IMR-90 (cell line): ENCODE measurements at regions not wholly inside any gene's neighbourhood (a gene's known extent, or its start where the extent isn't known, plus 50 kb on each side); places are given as distances from the start of the nearest gene placed in this dataset.

Source experiments
- ATAC-seq: fragments of 200-7000 bp; cut with Tn5 transposase; 2 replicates; pipeline ENCODE4 v1.9.1; 2020; ENCODE audit warnings: low read depth, mild to moderate bottlenecking, moderate library complexity
- BruUV-seq: library from RNA; stranded (reverse); fragments of 400-500 nt; replicated peaks from 2 replicates; lab custom pipeline; 2021; lab: Mats Ljungman, UMichigan
- CTCF ChIA-PET: fragments of 300-600 bp; formaldehyde crosslinking; extraction: SDS; loops from one replicate; lab custom pipeline; 2021; ENCODE audit warnings: antibody characterized with exemption; lab: Yijun Ruan, JAX
- POLR2A ChIA-PET: fragments of 300-600 bp; sonication (Branson Sonifier 250); formaldehyde crosslinking; loops from one replicate; lab custom pipeline; 2022; ENCODE audit warnings: antibody characterized with exemption; ENCODE audit not compliant: unreplicated experiment; lab: Charles Lee
- DNase-seq: peaks from one replicate; pipeline ENCODE4 v3.0.0; 2013
- H2AFZ ChIP-seq: replicated peaks from 2 replicates; pipeline ENCODE3; 2013; ENCODE audit warnings: low read length, mild to moderate bottlenecking; ENCODE audit not compliant: poor library complexity
- H2AK5ac ChIP-seq: 2 replicates; pipeline ENCODE4 v1.6.1; 2013; ENCODE audit warnings: low read depth, low read length, inconsistent platforms
- H2AK9ac ChIP-seq: replicated peaks from 2 replicates; pipeline ENCODE3; 2013; ENCODE audit warnings: mild to moderate bottlenecking, low read depth, low read length, moderate library complexity; ENCODE audit not compliant: poor library complexity
- H2BK120ac ChIP-seq: 2 replicates; pipeline ENCODE4 v1.6.1; 2013; ENCODE audit warnings: low read depth, low read length, inconsistent platforms
- H2BK15ac ChIP-seq: 3 replicates; pipeline ENCODE4 v1.6.1; 2013; ENCODE audit warnings: low read depth, low read length, inconsistent platforms
- H2BK20ac ChIP-seq: 2 replicates; pipeline ENCODE4 v1.6.1; 2013; ENCODE audit warnings: low read depth, mild to moderate bottlenecking, inconsistent platforms, low read length, moderate library complexity
- H2BK5ac ChIP-seq: 2 replicates; pipeline ENCODE4 v1.6.1; 2013; ENCODE audit warnings: mild to moderate bottlenecking, low read depth, low read length, inconsistent platforms; ENCODE audit not compliant: poor library complexity, severe bottlenecking
- H3K14ac ChIP-seq: replicated peaks from 2 replicates; pipeline ENCODE4 v1.6.1; 2013; ENCODE audit warnings: low read depth, low read length, inconsistent platforms
- H3K18ac ChIP-seq: 2 replicates; pipeline ENCODE4 v1.6.1; 2013; ENCODE audit warnings: low read depth, low read length, control low read depth
- H3K23ac ChIP-seq: 2 replicates; pipeline ENCODE4 v1.6.1; 2013; ENCODE audit warnings: low read depth, low read length, inconsistent platforms
- H3K27ac ChIP-seq: 2 replicates; pipeline ENCODE4 v1.5.1; 2013; ENCODE audit warnings: mild to moderate bottlenecking, control low read depth, low read length; ENCODE audit not compliant: insufficient read depth
- H3K27me3 ChIP-seq: 2 replicates; pipeline ENCODE4 v1.6.1; 2013; ENCODE audit warnings: low read length; ENCODE audit not compliant: control insufficient read depth, insufficient read depth
- H3K36me3 ChIP-seq: 2 replicates; pipeline ENCODE4 v1.6.1; 2013; ENCODE audit warnings: low read length, mixed read lengths; ENCODE audit not compliant: control insufficient read depth, insufficient read depth
- H3K4ac ChIP-seq: 2 replicates; pipeline ENCODE4 v1.6.1; 2013; ENCODE audit warnings: low read depth, low read length, inconsistent platforms
- H3K4me1 ChIP-seq: 2 replicates; pipeline ENCODE4 v1.6.1; 2013; ENCODE audit warnings: low read length, mixed read lengths; ENCODE audit not compliant: control insufficient read depth, insufficient read depth
- H3K4me2 ChIP-seq: 2 replicates; pipeline ENCODE4 v1.6.1; 2013; ENCODE audit warnings: low read depth, mild to moderate bottlenecking, control low read depth, low read length, moderate library complexity
- H3K4me3 ChIP-seq: 2 replicates; pipeline ENCODE4 v1.5.1; 2013; ENCODE audit warnings: low read depth, mild to moderate bottlenecking, control low read depth, low read length, moderate library complexity; ENCODE audit not compliant: insufficient read depth
- H3K56ac ChIP-seq: 2 replicates; pipeline ENCODE4 v1.6.1; 2013; ENCODE audit warnings: low read length, inconsistent platforms; ENCODE audit not compliant: insufficient read depth; ENCODE audit errors: extremely low read depth
- H3K79me1 ChIP-seq, 2 experiments: 2 replicates each; pipeline ENCODE4 v1.6.1; 2013; ENCODE audit warnings: low read length in 2 of 2, inconsistent platforms in 1 of 2, low read depth in 1 of 2
- H3K9ac ChIP-seq: 2 replicates; pipeline ENCODE4 v1.6.1; 2013; ENCODE audit warnings: low read depth, low read length, control low read depth
- H3K9me1 ChIP-seq: 2 replicates; pipeline ENCODE4 v1.6.1; 2013; ENCODE audit warnings: low read length, inconsistent platforms; ENCODE audit not compliant: insufficient read depth
- H3K9me3 ChIP-seq: 2 replicates; pipeline ENCODE4 v1.6.1; 2013; ENCODE audit warnings: low read length; ENCODE audit not compliant: control insufficient read depth, insufficient read depth
- H4K20me1 ChIP-seq: 2 replicates; pipeline ENCODE4 v1.6.1; 2013; ENCODE audit warnings: low read length, inconsistent platforms; ENCODE audit not compliant: insufficient read depth
- H4K5ac ChIP-seq: 2 replicates; pipeline ENCODE4 v1.6.1; 2013; ENCODE audit warnings: mild to moderate bottlenecking, low read depth, low read length, control low read depth
- H4K8ac ChIP-seq, 2 experiments: 2 replicates each; pipeline ENCODE4 v1.6.1; 2013; ENCODE audit warnings: low read depth in 2 of 2, low read length in 2 of 2, control low read depth in 1 of 2, inconsistent platforms in 1 of 2
- H4K91ac ChIP-seq: 2 replicates; pipeline ENCODE4 v1.6.1; 2013; ENCODE audit warnings: low read depth, low read length, inconsistent platforms; ENCODE audit not compliant: insufficient read depth
- BHLHE40 ChIP-seq: fragments of 150-350 bp; IDR thresholded peaks from 2 replicates; pipeline ENCODE4 v1.6.1; 2016; ENCODE audit warnings: mild to moderate bottlenecking, low read depth, low read length
- CEBPB ChIP-seq: IDR thresholded peaks from 2 replicates; pipeline ENCODE4 v1.6.1; 2012; ENCODE audit warnings: low read depth, low read length, improper control_type of control experiment
- CHD1 ChIP-seq: IDR thresholded peaks from 2 replicates; pipeline ENCODE4 v1.6.1; 2012; ENCODE audit warnings: low read depth, low read length, improper control_type of control experiment
- MAFK ChIP-seq: IDR thresholded peaks from 2 replicates; pipeline ENCODE4 v1.6.1; 2012; ENCODE audit warnings: low read depth, low read length, improper control_type of control experiment
- MAZ ChIP-seq: IDR thresholded peaks from 2 replicates; pipeline ENCODE4 v1.6.1; 2012; ENCODE audit warnings: low read depth, mild to moderate bottlenecking, low read length, improper control_type of control experiment, moderate library complexity, borderline replicate concordance
- WGBS, 2 experiments: methylation state at CpG; one replicate each; pipeline versions ENCODE4 v1.1.5 to v1.1.7; 2013; ENCODE audit warnings: missing lambda C conversion rate in 2 of 2; ENCODE audit not compliant: insufficient read length in 1 of 2; ENCODE audit errors: extremely low coverage in 2 of 2; 5-methylcytosine and 5-hydroxymethylcytosine counted together
- dilution Hi-C: fragments of 300-500 bp; cut with HindIII; formaldehyde crosslinking; loops from one replicate; pipeline ENCODE4 v1.14.3; 2018; ENCODE audit warnings: low sequenced_read_pairs; ENCODE audit not compliant: unreplicated experiment
- in situ Hi-C: fragments of 300-500 bp; cut with MboI; formaldehyde crosslinking; loops from 3 replicates; pipeline ENCODE4 v1.14.3; 2019; ENCODE audit warnings: low sequenced_read_pairs, inconsistent platforms, mixed read lengths
- intact Hi-C: fragments of 100-400 bp; cut with micrococcal nuclease; formaldehyde crosslinking; loops from 2 replicates; pipeline ENCODE4 v1.10.0; 2022
- TF ChIP-seq, protein P1 (sequence below): fragments of 150-350 bp; IDR thresholded peaks from 2 replicates; pipeline ENCODE4 v1.6.1; 2017; ENCODE audit warnings: mild to moderate bottlenecking, antibody characterized with exemption, low read length, low read depth
- TF ChIP-seq, protein P2 (sequence below): fragments of 150-350 bp; IDR thresholded peaks from 2 replicates; pipeline ENCODE4 v1.6.1; 2016; ENCODE audit warnings: low read depth, mild to moderate bottlenecking, low read length, moderate library complexity, borderline replicate concordance

GRCh38 chr3:102756706-102757105, 321.9 kb downstream of the ZPLD1 start:
- no peaks in the 10 kb centered on the region for H3K4me1 ChIP-seq
- H3K4ac ChIP-seq: no peak overlapping the region
- H2AK5ac ChIP-seq: no peak overlapping the region
- TF ChIP-seq CHD1 (no peak), MAFK (no peak), BHLHE40 (no peak), MAZ (no peak), CEBPB (peak; percentile 64)
- TF ChIP-seq, protein P1, sequence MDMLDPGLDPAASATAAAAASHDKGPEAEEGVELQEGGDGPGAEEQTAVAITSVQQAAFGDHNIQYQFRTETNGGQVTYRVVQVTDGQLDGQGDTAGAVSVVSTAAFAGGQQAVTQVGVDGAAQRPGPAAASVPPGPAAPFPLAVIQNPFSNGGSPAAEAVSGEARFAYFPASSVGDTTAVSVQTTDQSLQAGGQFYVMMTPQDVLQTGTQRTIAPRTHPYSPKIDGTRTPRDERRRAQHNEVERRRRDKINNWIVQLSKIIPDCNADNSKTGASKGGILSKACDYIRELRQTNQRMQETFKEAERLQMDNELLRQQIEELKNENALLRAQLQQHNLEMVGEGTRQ: no peak
- TF ChIP-seq, protein P2, sequence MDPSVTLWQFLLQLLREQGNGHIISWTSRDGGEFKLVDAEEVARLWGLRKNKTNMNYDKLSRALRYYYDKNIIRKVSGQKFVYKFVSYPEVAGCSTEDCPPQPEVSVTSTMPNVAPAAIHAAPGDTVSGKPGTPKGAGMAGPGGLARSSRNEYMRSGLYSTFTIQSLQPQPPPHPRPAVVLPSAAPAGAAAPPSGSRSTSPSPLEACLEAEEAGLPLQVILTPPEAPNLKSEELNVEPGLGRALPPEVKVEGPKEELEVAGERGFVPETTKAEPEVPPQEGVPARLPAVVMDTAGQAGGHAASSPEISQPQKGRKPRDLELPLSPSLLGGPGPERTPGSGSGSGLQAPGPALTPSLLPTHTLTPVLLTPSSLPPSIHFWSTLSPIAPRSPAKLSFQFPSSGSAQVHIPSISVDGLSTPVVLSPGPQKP: no peak
- no peak overlapping the region for H2BK5ac ChIP-seq
- H2BK120ac ChIP-seq: no peak overlapping the region
- H4K91ac ChIP-seq: no peak overlapping the region
- H2AFZ ChIP-seq: no peak overlapping the region
- no peak overlapping the region for H2BK20ac ChIP-seq
- H3K4me3 ChIP-seq: no peak overlapping the region
- H3K23ac ChIP-seq: no peak overlapping the region
- no peak overlapping the region for H4K8ac ChIP-seq
- no peaks in the 10 kb centered on the region for H3K36me3 ChIP-seq
- POLR2A ChIA-PET: no interaction called here
- no peak overlapping the region for H3K14ac ChIP-seq
- H3K9ac ChIP-seq: no peak overlapping the region
- in situ Hi-C loops: no loop called here
- H3K4me2 ChIP-seq: no peak overlapping the region
- no peak overlapping the region for H3K56ac ChIP-seq
- H2AK9ac ChIP-seq: no peak overlapping the region
- no peak overlapping the region for H3K18ac ChIP-seq
- intact Hi-C loops: no loop called here
- no CpG with 5 or more reads among the region's 2 CpGs for WGBS, 2 experiments
- BruUV-seq: no TSS peak
- DNase-seq: no peak
- H4K20me1 ChIP-seq: no peaks in the 10 kb centered on the region
- CTCF ChIA-PET: no interaction called here
- dilution Hi-C loops: no loop called here
- no peaks in the 10 kb centered on the region for H3K9me3 ChIP-seq
- H4K5ac ChIP-seq: no peak overlapping the region
- H3K9me1 ChIP-seq: no peaks in the 10 kb centered on the region
- no peak overlapping the region for H3K27ac ChIP-seq
- no peak overlapping the region for H2BK15ac ChIP-seq
- no peak for ATAC-seq
- H3K27me3 ChIP-seq: no peaks in the 10 kb centered on the region
- H3K79me1 ChIP-seq: no peaks in the 10 kb centered on the region
